IMR-90 (cell line): ENCODE measurements at regions not wholly inside any gene's neighbourhood (a gene's known extent, or its start where the extent isn't known, plus 50 kb on each side); places are given as distances from the start of the nearest gene placed in this dataset.

ENCODE experiments used
- ATAC-seq: fragments of 200-7000 bp; cut with Tn5 transposase; 2 replicates; pipeline ENCODE4 v1.9.1; 2020; ENCODE audit warnings: low read depth, mild to moderate bottlenecking, moderate library complexity
- BruUV-seq: library from RNA; stranded (reverse); fragments of 400-500 nt; replicated peaks from 2 replicates; lab custom pipeline; 2021; lab: Mats Ljungman, UMichigan
- CTCF ChIA-PET: fragments of 300-600 bp; formaldehyde crosslinking; extraction: SDS; loops from one replicate; lab custom pipeline; 2021; ENCODE audit warnings: antibody characterized with exemption; lab: Yijun Ruan, JAX
- POLR2A ChIA-PET: fragments of 300-600 bp; sonication (Branson Sonifier 250); formaldehyde crosslinking; loops from one replicate; lab custom pipeline; 2022; ENCODE audit warnings: antibody characterized with exemption; ENCODE audit not compliant: unreplicated experiment; lab: Charles Lee
- DNase-seq: peaks from one replicate; pipeline ENCODE4 v3.0.0; 2013
- H2AFZ ChIP-seq: replicated peaks from 2 replicates; pipeline ENCODE3; 2013; ENCODE audit warnings: low read length, mild to moderate bottlenecking; ENCODE audit not compliant: poor library complexity
- H2AK5ac ChIP-seq: 2 replicates; pipeline ENCODE4 v1.6.1; 2013; ENCODE audit warnings: low read depth, low read length, inconsistent platforms
- H2AK9ac ChIP-seq: replicated peaks from 2 replicates; pipeline ENCODE3; 2013; ENCODE audit warnings: mild to moderate bottlenecking, low read depth, low read length, moderate library complexity; ENCODE audit not compliant: poor library complexity
- H2BK120ac ChIP-seq: 2 replicates; pipeline ENCODE4 v1.6.1; 2013; ENCODE audit warnings: low read depth, low read length, inconsistent platforms
- H2BK15ac ChIP-seq: 3 replicates; pipeline ENCODE4 v1.6.1; 2013; ENCODE audit warnings: low read depth, low read length, inconsistent platforms
- H2BK20ac ChIP-seq: 2 replicates; pipeline ENCODE4 v1.6.1; 2013; ENCODE audit warnings: low read depth, mild to moderate bottlenecking, inconsistent platforms, low read length, moderate library complexity
- H2BK5ac ChIP-seq: 2 replicates; pipeline ENCODE4 v1.6.1; 2013; ENCODE audit warnings: mild to moderate bottlenecking, low read depth, low read length, inconsistent platforms; ENCODE audit not compliant: poor library complexity, severe bottlenecking
- H3K14ac ChIP-seq: replicated peaks from 2 replicates; pipeline ENCODE4 v1.6.1; 2013; ENCODE audit warnings: low read depth, low read length, inconsistent platforms
- H3K18ac ChIP-seq: 2 replicates; pipeline ENCODE4 v1.6.1; 2013; ENCODE audit warnings: low read depth, low read length, control low read depth
- H3K23ac ChIP-seq: 2 replicates; pipeline ENCODE4 v1.6.1; 2013; ENCODE audit warnings: low read depth, low read length, inconsistent platforms
- H3K27ac ChIP-seq: 2 replicates; pipeline ENCODE4 v1.5.1; 2013; ENCODE audit warnings: mild to moderate bottlenecking, control low read depth, low read length; ENCODE audit not compliant: insufficient read depth
- H3K27me3 ChIP-seq: 2 replicates; pipeline ENCODE4 v1.6.1; 2013; ENCODE audit warnings: low read length; ENCODE audit not compliant: control insufficient read depth, insufficient read depth
- H3K36me3 ChIP-seq: 2 replicates; pipeline ENCODE4 v1.6.1; 2013; ENCODE audit warnings: low read length, mixed read lengths; ENCODE audit not compliant: control insufficient read depth, insufficient read depth
- H3K4ac ChIP-seq: 2 replicates; pipeline ENCODE4 v1.6.1; 2013; ENCODE audit warnings: low read depth, low read length, inconsistent platforms
- H3K4me1 ChIP-seq: 2 replicates; pipeline ENCODE4 v1.6.1; 2013; ENCODE audit warnings: low read length, mixed read lengths; ENCODE audit not compliant: control insufficient read depth, insufficient read depth
- H3K4me2 ChIP-seq: 2 replicates; pipeline ENCODE4 v1.6.1; 2013; ENCODE audit warnings: low read depth, mild to moderate bottlenecking, control low read depth, low read length, moderate library complexity
- H3K4me3 ChIP-seq: 2 replicates; pipeline ENCODE4 v1.5.1; 2013; ENCODE audit warnings: low read depth, mild to moderate bottlenecking, control low read depth, low read length, moderate library complexity; ENCODE audit not compliant: insufficient read depth
- H3K56ac ChIP-seq: 2 replicates; pipeline ENCODE4 v1.6.1; 2013; ENCODE audit warnings: low read length, inconsistent platforms; ENCODE audit not compliant: insufficient read depth; ENCODE audit errors: extremely low read depth
- H3K79me1 ChIP-seq, 2 experiments: 2 replicates each; pipeline ENCODE4 v1.6.1; 2013; ENCODE audit warnings: low read length in 2 of 2, inconsistent platforms in 1 of 2, low read depth in 1 of 2
- H3K9ac ChIP-seq: 2 replicates; pipeline ENCODE4 v1.6.1; 2013; ENCODE audit warnings: low read depth, low read length, control low read depth
- H3K9me1 ChIP-seq: 2 replicates; pipeline ENCODE4 v1.6.1; 2013; ENCODE audit warnings: low read length, inconsistent platforms; ENCODE audit not compliant: insufficient read depth
- H3K9me3 ChIP-seq: 2 replicates; pipeline ENCODE4 v1.6.1; 2013; ENCODE audit warnings: low read length; ENCODE audit not compliant: control insufficient read depth, insufficient read depth
- H4K20me1 ChIP-seq: 2 replicates; pipeline ENCODE4 v1.6.1; 2013; ENCODE audit warnings: low read length, inconsistent platforms; ENCODE audit not compliant: insufficient read depth
- H4K5ac ChIP-seq: 2 replicates; pipeline ENCODE4 v1.6.1; 2013; ENCODE audit warnings: mild to moderate bottlenecking, low read depth, low read length, control low read depth
- H4K8ac ChIP-seq, 2 experiments: 2 replicates each; pipeline ENCODE4 v1.6.1; 2013; ENCODE audit warnings: low read depth in 2 of 2, low read length in 2 of 2, control low read depth in 1 of 2, inconsistent platforms in 1 of 2
- H4K91ac ChIP-seq: 2 replicates; pipeline ENCODE4 v1.6.1; 2013; ENCODE audit warnings: low read depth, low read length, inconsistent platforms; ENCODE audit not compliant: insufficient read depth
- BHLHE40 ChIP-seq: fragments of 150-350 bp; IDR thresholded peaks from 2 replicates; pipeline ENCODE4 v1.6.1; 2016; ENCODE audit warnings: mild to moderate bottlenecking, low read depth, low read length
- MAFK ChIP-seq: IDR thresholded peaks from 2 replicates; pipeline ENCODE4 v1.6.1; 2012; ENCODE audit warnings: low read depth, low read length, improper control_type of control experiment
- RAD21 ChIP-seq: IDR thresholded peaks from 2 replicates; pipeline ENCODE4 v1.6.1; 2012; ENCODE audit warnings: low read length, improper control_type of control experiment
- RCOR1 ChIP-seq: IDR thresholded peaks from 2 replicates; pipeline ENCODE4 v1.6.1; 2012; ENCODE audit warnings: mild to moderate bottlenecking, low read length, improper control_type of control experiment; ENCODE audit not compliant: insufficient replicate concordance
- RFX5 ChIP-seq: IDR thresholded peaks from 2 replicates; pipeline ENCODE4 v1.8.0; 2012; ENCODE audit warnings: low read depth, mild to moderate bottlenecking, low read length, moderate library complexity
- SMC3 ChIP-seq: fragments of 150-350 bp; IDR thresholded peaks from 2 replicates; pipeline ENCODE4 v1.6.1; 2016; ENCODE audit warnings: low read depth, mild to moderate bottlenecking, antibody characterized with exemption, low read length, moderate library complexity
- WGBS, 2 experiments: methylation state at CpG; one replicate each; pipeline versions ENCODE4 v1.1.5 to v1.1.7; 2013; ENCODE audit warnings: missing lambda C conversion rate in 2 of 2; ENCODE audit not compliant: insufficient read length in 1 of 2; ENCODE audit errors: extremely low coverage in 2 of 2; 5-methylcytosine and 5-hydroxymethylcytosine counted together
- dilution Hi-C: fragments of 300-500 bp; cut with HindIII; formaldehyde crosslinking; loops from one replicate; pipeline ENCODE4 v1.14.3; 2018; ENCODE audit warnings: low sequenced_read_pairs; ENCODE audit not compliant: unreplicated experiment
- in situ Hi-C: fragments of 300-500 bp; cut with MboI; formaldehyde crosslinking; loops from 3 replicates; pipeline ENCODE4 v1.14.3; 2019; ENCODE audit warnings: low sequenced_read_pairs, inconsistent platforms, mixed read lengths
- intact Hi-C: fragments of 100-400 bp; cut with micrococcal nuclease; formaldehyde crosslinking; loops from 2 replicates; pipeline ENCODE4 v1.10.0; 2022
- TF ChIP-seq, protein P1 (sequence below): fragments of 150-350 bp; IDR thresholded peaks from 2 replicates; pipeline ENCODE4 v1.6.1; 2017; ENCODE audit warnings: mild to moderate bottlenecking, antibody characterized with exemption, low read length, low read depth

DNA sequence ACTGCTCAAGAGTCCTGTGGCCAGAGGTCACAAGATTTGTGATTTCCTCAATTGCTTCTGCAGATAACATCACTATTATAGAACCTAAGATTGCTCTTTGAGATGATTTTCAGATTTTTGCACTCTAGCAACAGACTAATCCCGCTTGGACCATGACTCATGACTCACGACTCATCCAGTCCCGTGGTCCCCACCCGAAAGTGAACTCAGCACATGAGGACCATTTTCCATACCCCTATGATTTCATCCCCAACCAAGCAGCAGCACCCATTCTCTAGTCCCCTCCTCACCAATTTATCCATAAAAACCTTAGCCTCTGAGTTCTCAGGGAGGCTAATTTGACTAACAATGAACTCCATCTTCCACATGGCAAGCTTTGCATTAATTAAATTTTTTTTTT, 106.3 kb upstream of the ALCAM start:
- Histone ChIP-seq H3K4ac (no peak overlapping the region), H3K9me3 (peaks cover 5% of the 10 kb centered on the region), H2BK5ac (no peak overlapping the region), H3K9me1 (no peaks in the 10 kb centered on the region), H2AK5ac (no peak overlapping the region), H2BK20ac (no peak overlapping the region), H2BK120ac (no peak overlapping the region), H3K23ac (no peak overlapping the region), H2AK9ac (no peak overlapping the region), H4K8ac (no peak overlapping the region), H3K79me1 (no peaks in the 10 kb centered on the region), H3K18ac (no peak overlapping the region), H4K91ac (no peak overlapping the region), H4K20me1 (no peaks in the 10 kb centered on the region), H3K14ac (no peak overlapping the region), H3K4me1 (no peaks in the 10 kb centered on the region), H3K27me3 (no peaks in the 10 kb centered on the region), H3K27ac (no peak overlapping the region), H3K56ac (no peak overlapping the region), H3K36me3 (no peaks in the 10 kb centered on the region), H3K4me3 (no peak overlapping the region), H2BK15ac (no peak overlapping the region), H3K4me2 (no peak overlapping the region), H4K5ac (no peak overlapping the region), H2AFZ (no peak overlapping the region), H3K9ac (no peak overlapping the region)
- DNase-seq (no peak), ATAC-seq (no peak)
- dilution Hi-C loops: no loop called here
- CTCF ChIA-PET: no interaction called here
- POLR2A ChIA-PET: no interaction called here
- BruUV-seq: no TSS peak
- TF ChIP-seq RAD21 (no peak), BHLHE40 (no peak), RFX5 (no peak), RCOR1 (no peak), SMC3 (no peak), MAFK (no peak)
- TF ChIP-seq, protein P1, sequence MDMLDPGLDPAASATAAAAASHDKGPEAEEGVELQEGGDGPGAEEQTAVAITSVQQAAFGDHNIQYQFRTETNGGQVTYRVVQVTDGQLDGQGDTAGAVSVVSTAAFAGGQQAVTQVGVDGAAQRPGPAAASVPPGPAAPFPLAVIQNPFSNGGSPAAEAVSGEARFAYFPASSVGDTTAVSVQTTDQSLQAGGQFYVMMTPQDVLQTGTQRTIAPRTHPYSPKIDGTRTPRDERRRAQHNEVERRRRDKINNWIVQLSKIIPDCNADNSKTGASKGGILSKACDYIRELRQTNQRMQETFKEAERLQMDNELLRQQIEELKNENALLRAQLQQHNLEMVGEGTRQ: no peak
- 76% methylated on average over 3 of the region's 4 CpGs; no CpG with 5 or more reads in 1 of the 2 experiments for WGBS, 2 experiments
- intact Hi-C loops: no loop called here
- in situ Hi-C loops: no loop called here
